Astrocyte (in vitro differentiated cells and primary cell): ENCODE measurements at regions not wholly inside any gene's neighbourhood (a gene's known extent, or its start where the extent isn't known, plus 50 kb on each side); places are given as distances from the start of the nearest gene placed in this dataset.

Source experiments
- DNase-seq: peaks from one replicate; pipeline ENCODE4 v3.0.0-alpha.2; 2010; ENCODE audit warnings: low read depth
- FAIRE-seq: peaks from 2 replicates; lab custom pipeline; 2011; peaks lifted over from hg19 to GRCh38; lab: Jason Lieb, UNC
- H2AFZ ChIP-seq: 2 replicates; pipeline ENCODE4 v1.6.0; 2012; ENCODE audit warnings: low read depth, low read length, inconsistent platforms
- H3K27ac ChIP-seq: 2 replicates; pipeline ENCODE4 v1.5.1; 2011; ENCODE audit warnings: low read depth, low read length, inconsistent platforms
- H3K27me3 ChIP-seq: 2 replicates; pipeline ENCODE4 v1.6.0; 2011; ENCODE audit warnings: low read length, inconsistent platforms; ENCODE audit not compliant: insufficient read depth
- H3K36me3 ChIP-seq: 2 replicates; pipeline ENCODE4 v1.5.1; 2011; ENCODE audit warnings: low read length, inconsistent platforms; ENCODE audit not compliant: insufficient read depth
- H3K4me1 ChIP-seq: 2 replicates; pipeline ENCODE4 v1.5.1; 2011; ENCODE audit warnings: low read length, inconsistent platforms; ENCODE audit not compliant: insufficient read depth
- H3K4me2 ChIP-seq: 2 replicates; pipeline ENCODE4 v1.6.0; 2012; ENCODE audit warnings: low read length, inconsistent platforms
- H3K4me3 ChIP-seq: 2 replicates; pipeline ENCODE4 v1.5.1; 2011; ENCODE audit warnings: low read depth, mild to moderate bottlenecking, low read length, inconsistent platforms; ENCODE audit not compliant: insufficient read depth
- H3K79me2 ChIP-seq: 2 replicates; pipeline ENCODE4 v1.6.0; 2012; ENCODE audit warnings: mild to moderate bottlenecking, low read length, inconsistent platforms; ENCODE audit not compliant: insufficient read depth
- H3K9ac ChIP-seq: 2 replicates; pipeline ENCODE4 v1.6.0; 2012; ENCODE audit warnings: mild to moderate bottlenecking, low read length, inconsistent platforms
- H3K9me3 ChIP-seq: 2 replicates; pipeline ENCODE4 v1.5.1; 2012; ENCODE audit warnings: low read depth, mild to moderate bottlenecking, low read length, inconsistent platforms; ENCODE audit not compliant: insufficient read depth
- H4K20me1 ChIP-seq: 2 replicates; pipeline ENCODE4 v1.6.0; 2012; ENCODE audit warnings: low read length, inconsistent platforms; ENCODE audit not compliant: insufficient read depth
- H3K27ac Mint-ChIP-seq: one replicate; pipeline ENCODE4 v1.8.0; 2021; ENCODE audit warnings: mild to moderate bottlenecking, mixed read lengths; ENCODE audit not compliant: unreplicated experiment
- H3K27me3 Mint-ChIP-seq: one replicate; pipeline ENCODE4 v1.8.0; 2021; ENCODE audit warnings: low read depth, mixed read lengths; ENCODE audit not compliant: unreplicated experiment
- H3K36me3 Mint-ChIP-seq: one replicate; pipeline ENCODE4 v1.8.0; 2021; ENCODE audit warnings: low read depth, mixed read lengths; ENCODE audit not compliant: unreplicated experiment
- H3K4me1 Mint-ChIP-seq: one replicate; pipeline ENCODE4 v1.8.0; 2021; ENCODE audit warnings: low read depth, mixed read lengths; ENCODE audit not compliant: unreplicated experiment
- H3K4me3 Mint-ChIP-seq: one replicate; pipeline ENCODE4 v1.8.0; 2021; ENCODE audit warnings: mild to moderate bottlenecking, moderate library complexity, mixed read lengths; ENCODE audit not compliant: unreplicated experiment
- H3K9me3 Mint-ChIP-seq: one replicate; pipeline ENCODE4 v1.8.0; 2021; ENCODE audit warnings: mild to moderate bottlenecking, mixed read lengths; ENCODE audit not compliant: unreplicated experiment
- EZH2 ChIP-seq: IDR thresholded peaks from 2 replicates; pipeline ENCODE4 v1.6.1; 2012; ENCODE audit warnings: mild to moderate bottlenecking, low read length, inconsistent platforms; ENCODE audit not compliant: insufficient read depth
- TF ChIP-seq, protein P1 (sequence below): IDR thresholded peaks from 2 replicates; pipeline ENCODE4 v1.5.1; 2011; ENCODE audit warnings: low read depth, mild to moderate bottlenecking, inconsistent platforms, low read length, moderate library complexity; ENCODE audit not compliant: insufficient read depth

DNA sequence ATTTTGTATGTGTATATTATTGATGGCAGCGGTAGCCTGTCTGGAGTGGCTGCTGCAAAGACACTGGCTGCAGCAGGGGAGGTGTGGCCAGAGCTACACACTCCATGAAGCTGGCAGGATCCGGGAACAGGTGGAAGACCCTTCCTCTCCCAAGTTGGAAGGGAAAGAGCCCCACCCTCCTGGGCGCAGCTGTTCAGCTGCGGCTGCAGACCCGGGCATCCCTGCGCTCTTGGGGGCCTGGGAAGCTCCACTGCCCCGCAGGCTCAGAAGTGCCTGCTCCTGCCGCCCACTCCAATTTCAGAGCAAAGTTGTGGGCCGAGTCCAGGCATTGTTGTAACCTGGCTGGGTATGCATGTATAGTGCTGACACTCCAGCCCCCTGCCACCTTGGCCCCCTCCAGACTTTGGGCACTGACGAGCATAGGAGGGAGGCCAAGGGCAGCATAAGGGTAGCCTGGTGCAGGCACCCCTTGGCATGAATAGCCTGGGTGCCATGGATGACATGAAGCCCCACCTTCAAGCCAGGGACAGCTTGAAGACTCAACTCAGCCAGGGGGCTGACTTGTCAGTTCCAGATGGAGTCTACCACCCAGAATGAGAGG lies 90.7 kb upstream of the TMEM168 start:
- no peak overlapping the region for H3K4me3 Mint-ChIP-seq
- Histone ChIP-seq H3K4me1 (no peaks in the 10 kb centered on the region), H3K4me2 (no peak overlapping the region), H3K36me3 (no peaks in the 10 kb centered on the region), H2AFZ (no peak overlapping the region), H3K9me3 (no peaks in the 10 kb centered on the region), H3K79me2 (no peaks in the 10 kb centered on the region), H3K27me3 (no peaks in the 10 kb centered on the region), H4K20me1 (peaks cover 4% of the 10 kb centered on the region), H3K9ac (no peak overlapping the region), H3K27ac (no peak overlapping the region), H3K4me3 (no peak overlapping the region)
- H3K27me3 Mint-ChIP-seq = no peaks in the 10 kb centered on the region
- H3K9me3 Mint-ChIP-seq = no peaks in the 10 kb centered on the region
- peaks cover 10% of the 10 kb centered on the region for H3K36me3 Mint-ChIP-seq
- DNase-seq = no peak
- H3K4me1 Mint-ChIP-seq = peaks cover 6% of the 10 kb centered on the region
- no peak overlapping the region for H3K27ac Mint-ChIP-seq
- FAIRE-seq = no peak
- TF ChIP-seq, protein P1, sequence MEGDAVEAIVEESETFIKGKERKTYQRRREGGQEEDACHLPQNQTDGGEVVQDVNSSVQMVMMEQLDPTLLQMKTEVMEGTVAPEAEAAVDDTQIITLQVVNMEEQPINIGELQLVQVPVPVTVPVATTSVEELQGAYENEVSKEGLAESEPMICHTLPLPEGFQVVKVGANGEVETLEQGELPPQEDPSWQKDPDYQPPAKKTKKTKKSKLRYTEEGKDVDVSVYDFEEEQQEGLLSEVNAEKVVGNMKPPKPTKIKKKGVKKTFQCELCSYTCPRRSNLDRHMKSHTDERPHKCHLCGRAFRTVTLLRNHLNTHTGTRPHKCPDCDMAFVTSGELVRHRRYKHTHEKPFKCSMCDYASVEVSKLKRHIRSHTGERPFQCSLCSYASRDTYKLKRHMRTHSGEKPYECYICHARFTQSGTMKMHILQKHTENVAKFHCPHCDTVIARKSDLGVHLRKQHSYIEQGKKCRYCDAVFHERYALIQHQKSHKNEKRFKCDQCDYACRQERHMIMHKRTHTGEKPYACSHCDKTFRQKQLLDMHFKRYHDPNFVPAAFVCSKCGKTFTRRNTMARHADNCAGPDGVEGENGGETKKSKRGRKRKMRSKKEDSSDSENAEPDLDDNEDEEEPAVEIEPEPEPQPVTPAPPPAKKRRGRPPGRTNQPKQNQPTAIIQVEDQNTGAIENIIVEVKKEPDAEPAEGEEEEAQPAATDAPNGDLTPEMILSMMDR = no peak
- TF ChIP-seq EZH2 = no peak

DNA sequence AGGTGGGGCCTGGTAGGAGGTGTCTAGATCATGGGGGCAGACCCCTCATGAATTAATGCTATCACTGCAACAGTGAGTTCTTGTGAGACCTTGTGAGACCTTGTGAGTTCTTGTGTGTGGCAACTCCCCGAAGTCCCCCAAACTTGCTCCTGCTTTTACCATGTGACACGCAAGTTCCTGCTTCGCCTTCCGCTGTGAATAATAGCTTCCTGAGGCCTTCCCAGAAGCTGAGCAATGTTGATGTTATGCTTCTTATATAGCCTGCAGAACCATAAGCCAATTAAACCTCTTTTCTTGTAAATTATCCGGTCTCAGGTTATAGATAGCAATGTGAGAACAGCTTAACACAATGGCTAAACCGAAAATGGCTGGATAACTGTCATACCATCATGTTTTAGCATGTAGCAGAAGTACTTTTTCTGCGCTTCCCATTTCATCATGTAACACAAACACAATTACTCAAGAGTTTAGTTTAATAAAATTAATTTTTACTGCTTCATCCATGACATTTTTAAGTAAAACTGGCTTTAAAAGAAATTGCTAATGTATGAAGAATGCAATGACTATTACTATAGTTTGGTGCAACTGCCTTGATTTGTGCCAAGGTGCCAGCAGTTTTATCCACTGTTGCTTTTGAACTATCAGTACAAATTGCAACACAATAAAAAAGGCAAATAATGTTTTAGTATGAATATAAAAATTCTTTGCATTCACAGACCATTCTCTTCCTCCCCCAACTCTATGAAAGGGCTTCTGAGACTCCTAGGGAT lies 87.7 kb upstream of the TMEM168 start:
- FAIRE-seq = no peak
- Histone ChIP-seq H2AFZ (no peak overlapping the region), H3K4me3 (no peak overlapping the region), H3K27me3 (no peaks in the 10 kb centered on the region), H3K4me2 (no peak overlapping the region), H3K27ac (no peak overlapping the region), H3K4me1 (no peaks in the 10 kb centered on the region), H3K36me3 (no peaks in the 10 kb centered on the region), H3K9ac (no peak overlapping the region), H4K20me1 (peaks cover 9% of the 10 kb centered on the region), H3K9me3 (no peaks in the 10 kb centered on the region), H3K79me2 (no peaks in the 10 kb centered on the region)
- H3K27me3 Mint-ChIP-seq = no peaks in the 10 kb centered on the region
- H3K9me3 Mint-ChIP-seq = no peaks in the 10 kb centered on the region
- H3K27ac Mint-ChIP-seq = no peak overlapping the region
- H3K4me3 Mint-ChIP-seq = no peak overlapping the region
- TF ChIP-seq, protein P1 = no peak
- TF ChIP-seq EZH2 = no peak
- peaks cover 10% of the 10 kb centered on the region for H3K4me1 Mint-ChIP-seq
- H3K36me3 Mint-ChIP-seq = peaks cover 6% of the 10 kb centered on the region
- no peak for DNase-seq

DNA sequence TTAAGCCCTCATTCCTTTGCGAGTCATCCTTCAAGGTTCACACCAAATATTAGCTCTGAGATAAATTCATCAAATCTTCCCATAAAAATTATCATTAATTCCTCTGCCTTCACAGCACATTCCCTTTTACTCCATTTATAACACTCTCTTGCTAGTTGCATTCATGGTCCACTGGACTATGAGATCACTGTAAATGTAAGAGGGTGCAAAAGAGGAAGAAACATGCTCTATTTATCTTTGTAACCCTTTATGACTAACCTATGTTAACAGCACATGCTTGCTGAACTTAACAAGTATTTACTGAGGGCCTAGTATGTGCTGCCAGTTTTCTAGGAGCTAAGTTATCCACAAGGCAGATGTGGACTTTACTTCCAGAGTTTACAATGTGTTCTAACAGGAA lies 86.7 kb upstream of the TMEM168 start:
- Histone ChIP-seq H3K9me3 (no peaks in the 10 kb centered on the region), H3K36me3 (no peaks in the 10 kb centered on the region), H2AFZ (no peak overlapping the region), H4K20me1 (peaks cover 12% of the 10 kb centered on the region), H3K79me2 (no peaks in the 10 kb centered on the region), H3K4me3 (no peak overlapping the region), H3K4me1 (no peaks in the 10 kb centered on the region), H3K9ac (no peak overlapping the region), H3K4me2 (no peak overlapping the region), H3K27ac (no peak overlapping the region), H3K27me3 (no peaks in the 10 kb centered on the region)
- H3K27me3 Mint-ChIP-seq = no peaks in the 10 kb centered on the region
- H3K4me3 Mint-ChIP-seq = no peak overlapping the region
- H3K4me1 Mint-ChIP-seq = peaks cover 10% of the 10 kb centered on the region
- no peak overlapping the region for H3K27ac Mint-ChIP-seq
- H3K36me3 Mint-ChIP-seq = peaks cover 4% of the 10 kb centered on the region
- no peaks in the 10 kb centered on the region for H3K9me3 Mint-ChIP-seq
- TF ChIP-seq, protein P1 = no peak
- no peak for TF ChIP-seq EZH2
- no peak for FAIRE-seq
- DNase-seq = peak; percentile 70
